Astrocyte of the spinal cord (primary cell): ENCODE measurements at regions not wholly inside any gene's neighbourhood (a gene's known extent, or its start where the extent isn't known, plus 50 kb on each side); places are given as distances from the start of the nearest gene placed in this dataset.

Experiments used
- DNase-seq: peaks from one replicate; pipeline ENCODE4 v3.0.0; 2011; ENCODE audit warnings: low read depth, low spot score
- H3K4me3 ChIP-seq: 2 replicates; pipeline ENCODE4 v1.5.1; 2011; ENCODE audit warnings: low read depth, mild to moderate bottlenecking, low read length, moderate library complexity
- in situ Hi-C: cut with HindIII; loops from 2 replicates; pipeline ENCODE4 v1.10.0; 2017; ENCODE audit warnings: low sequenced_read_pairs
- TF ChIP-seq, protein P1 (sequence below): IDR thresholded peaks from 2 replicates; pipeline ENCODE4 v1.5.1; 2012; ENCODE audit warnings: low read depth, mild to moderate bottlenecking, low read length, inconsistent platforms

DNA sequence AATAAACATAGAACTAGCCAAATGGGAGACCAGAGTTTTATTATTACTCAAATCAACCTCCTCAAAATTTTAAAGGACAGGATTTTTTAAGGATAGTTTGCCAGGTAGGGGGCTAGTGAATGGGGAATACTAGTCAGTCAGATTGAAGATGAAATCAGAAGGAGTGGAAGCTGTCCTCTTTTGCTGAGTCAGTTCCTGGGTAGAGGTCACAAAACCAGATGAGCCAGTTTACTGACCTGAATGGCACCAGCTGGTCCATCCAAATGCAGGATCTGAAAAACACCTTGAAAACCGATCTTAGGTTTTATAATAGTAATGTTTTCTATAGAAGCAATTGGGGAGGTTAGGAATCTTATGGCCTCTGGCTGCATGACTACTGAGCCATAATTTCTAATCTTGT, 558.2 kb downstream of the PKHD1 start:
- H3K4me3 ChIP-seq = no peak overlapping the region
- in situ Hi-C loops = no loop called here
- no peak for DNase-seq
- TF ChIP-seq, protein P1, sequence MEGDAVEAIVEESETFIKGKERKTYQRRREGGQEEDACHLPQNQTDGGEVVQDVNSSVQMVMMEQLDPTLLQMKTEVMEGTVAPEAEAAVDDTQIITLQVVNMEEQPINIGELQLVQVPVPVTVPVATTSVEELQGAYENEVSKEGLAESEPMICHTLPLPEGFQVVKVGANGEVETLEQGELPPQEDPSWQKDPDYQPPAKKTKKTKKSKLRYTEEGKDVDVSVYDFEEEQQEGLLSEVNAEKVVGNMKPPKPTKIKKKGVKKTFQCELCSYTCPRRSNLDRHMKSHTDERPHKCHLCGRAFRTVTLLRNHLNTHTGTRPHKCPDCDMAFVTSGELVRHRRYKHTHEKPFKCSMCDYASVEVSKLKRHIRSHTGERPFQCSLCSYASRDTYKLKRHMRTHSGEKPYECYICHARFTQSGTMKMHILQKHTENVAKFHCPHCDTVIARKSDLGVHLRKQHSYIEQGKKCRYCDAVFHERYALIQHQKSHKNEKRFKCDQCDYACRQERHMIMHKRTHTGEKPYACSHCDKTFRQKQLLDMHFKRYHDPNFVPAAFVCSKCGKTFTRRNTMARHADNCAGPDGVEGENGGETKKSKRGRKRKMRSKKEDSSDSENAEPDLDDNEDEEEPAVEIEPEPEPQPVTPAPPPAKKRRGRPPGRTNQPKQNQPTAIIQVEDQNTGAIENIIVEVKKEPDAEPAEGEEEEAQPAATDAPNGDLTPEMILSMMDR = no peak

DNA sequence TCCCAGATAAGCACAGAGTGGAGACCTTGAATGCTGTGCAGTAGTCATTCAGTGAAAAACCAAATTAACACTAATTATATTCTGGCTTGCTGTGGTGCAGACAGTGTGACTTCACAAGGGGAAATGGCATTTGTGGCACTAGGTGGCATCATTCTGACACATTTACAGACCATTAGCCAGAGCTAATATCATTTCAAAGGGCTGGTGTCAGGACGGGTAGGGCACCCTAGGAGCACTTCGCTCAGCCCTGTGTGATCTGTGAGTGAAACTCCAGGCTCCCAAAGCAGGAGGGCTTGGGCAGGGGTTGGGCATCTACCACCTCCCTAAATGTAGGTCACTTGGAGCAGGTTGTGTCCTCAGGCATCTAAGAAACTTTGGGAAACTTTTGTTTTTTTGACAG, 555.8 kb downstream of the PKHD1 start:
- TF ChIP-seq, protein P1 = no peak
- in situ Hi-C loops = no loop called here
- DNase-seq = no peak
- H3K4me3 ChIP-seq = no peak overlapping the region

DNA sequence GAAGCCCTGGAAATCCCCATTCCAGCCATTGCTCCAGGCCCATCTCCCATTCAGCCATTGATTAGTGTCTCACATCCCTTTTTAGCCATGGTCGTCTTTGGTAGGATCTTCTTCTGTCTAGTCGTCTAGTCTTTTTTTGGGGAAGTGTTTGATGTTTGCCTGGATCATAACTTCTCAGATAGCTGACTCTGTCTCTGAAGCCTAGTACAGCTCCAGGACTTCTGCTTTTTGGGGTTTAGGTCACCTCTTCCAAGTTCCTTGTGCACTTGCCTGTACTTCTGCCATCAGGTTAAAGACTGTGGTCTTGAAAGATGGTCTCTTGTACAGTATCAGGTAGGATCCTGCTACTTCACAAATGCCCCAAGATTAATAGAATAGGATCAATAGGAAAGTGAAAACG, 553.5 kb downstream of the PKHD1 start:
- in situ Hi-C loops = no loop called here
- no peak for DNase-seq
- H3K4me3 ChIP-seq = no peak overlapping the region
- TF ChIP-seq, protein P1 = no peak

DNA sequence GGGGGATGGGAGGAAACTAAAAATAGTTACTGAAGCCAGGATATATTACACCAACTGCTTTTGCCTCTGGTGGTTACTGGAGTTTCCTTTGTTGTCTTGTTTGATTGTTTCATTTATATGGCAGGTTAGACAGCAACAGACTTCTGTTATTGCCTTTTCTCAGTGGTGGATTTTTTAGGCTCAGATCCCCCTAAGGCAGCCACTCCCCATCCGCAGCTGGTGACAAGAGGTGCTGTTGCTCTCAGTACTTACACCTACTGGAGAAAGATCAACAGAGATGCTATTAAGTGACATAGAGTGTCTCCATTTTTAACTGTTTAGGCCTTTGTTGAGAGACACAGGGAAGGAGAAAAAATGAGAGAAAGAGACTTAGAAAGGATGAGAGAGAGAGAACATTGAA, 552.1 kb downstream of the PKHD1 start:
- no peak overlapping the region for H3K4me3 ChIP-seq
- in situ Hi-C loops = no loop called here
- TF ChIP-seq, protein P1 = no peak

DNA sequence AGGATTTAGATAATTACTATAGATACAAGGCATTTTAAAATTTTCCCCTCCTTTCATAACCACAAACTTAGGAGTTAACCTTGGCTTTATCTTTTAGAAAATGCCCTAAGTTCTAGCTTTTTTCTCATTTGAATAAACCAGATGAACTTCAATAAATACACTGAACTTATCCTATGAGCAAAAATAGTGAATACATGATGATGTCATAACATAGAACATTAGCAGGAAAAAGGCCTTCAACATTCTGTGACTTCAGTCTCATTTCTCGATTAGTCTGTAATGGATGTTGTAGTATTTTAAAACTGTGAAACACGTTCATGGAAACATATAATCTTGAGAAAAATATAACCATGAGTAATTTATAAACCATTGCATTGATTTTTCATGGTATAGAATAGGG, 550.7 kb downstream of the PKHD1 start:
- no peak overlapping the region for H3K4me3 ChIP-seq
- no peak for DNase-seq
- in situ Hi-C loops = no loop called here
- TF ChIP-seq, protein P1 = no peak

More for the DNA sequence above, 552.1 kb downstream of the PKHD1 start:
- no peak for DNase-seq

DNA sequence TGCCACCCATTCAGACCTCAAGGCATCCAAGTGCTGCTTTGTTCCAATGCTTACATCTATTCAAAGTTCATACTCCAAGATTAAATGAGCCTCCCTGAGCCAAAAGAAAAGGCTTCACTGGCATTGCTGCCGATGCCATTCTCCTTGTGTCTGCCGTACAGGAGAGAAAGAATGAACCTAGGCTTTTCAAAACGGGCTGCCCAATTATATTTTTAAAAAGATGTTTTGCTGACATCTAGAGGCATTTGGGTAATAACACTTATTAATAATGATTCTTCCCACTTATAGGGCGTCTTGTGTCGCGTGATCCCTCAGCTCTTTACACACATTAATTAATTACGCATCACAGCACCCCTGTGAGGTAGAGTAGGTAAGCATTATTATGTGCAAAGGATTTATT, 545.6 kb downstream of the PKHD1 start:
- in situ Hi-C loops = no loop called here
- TF ChIP-seq, protein P1 = no peak
- no peak for DNase-seq
- H3K4me3 ChIP-seq = no peak overlapping the region

DNA sequence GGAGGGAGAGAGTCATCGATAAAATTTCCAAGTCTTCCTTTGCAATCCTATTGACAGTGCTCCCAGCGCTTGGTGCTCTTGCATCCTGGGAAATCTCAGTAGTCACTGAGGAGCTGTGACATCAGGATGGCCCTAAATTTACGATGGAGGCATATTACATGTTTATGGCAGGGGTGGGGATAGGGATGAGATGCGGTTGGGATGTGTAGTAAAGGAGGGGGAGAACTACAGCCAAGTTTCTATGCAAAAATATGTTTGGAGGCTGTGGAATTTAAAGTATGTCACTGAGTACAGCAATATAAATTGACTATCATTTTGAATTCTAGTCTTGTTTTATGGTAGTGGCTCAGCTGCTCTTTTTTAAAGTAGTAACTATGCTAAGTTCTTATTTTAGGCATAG, 544.9 kb downstream of the PKHD1 start:
- in situ Hi-C loops = no loop called here
- TF ChIP-seq, protein P1 = no peak
- DNase-seq = no peak
- H3K4me3 ChIP-seq = no peak overlapping the region
